SK-N-SH (cell line): ENCODE measurements at regions not wholly inside any gene's neighbourhood (a gene's known extent, or its start where the extent isn't known, plus 50 kb on each side); places are given as distances from the start of the nearest gene placed in this dataset.

Source experiments
- CTCF ChIA-PET: fragments of 300-600, 350-600 bp; formaldehyde crosslinking; extraction: SDS; loops from one replicate; lab custom pipeline; 2021; lab: Yijun Ruan, JAX
- POLR2A ChIA-PET: fragments of 350-600 bp; sonication (Branson Sonifier 250); formaldehyde crosslinking; extraction: SDS; loops from one replicate; lab custom pipeline; 2020; ENCODE audit warnings: antibody characterized with exemption, inconsistent platforms; lab: Yijun Ruan, JAX
- DNase-seq: peaks from one replicate; pipeline ENCODE4 v3.0.0; 2012
- H2AFZ ChIP-seq: fragments of 200-600 bp; sonication (generic); 2 replicates; pipeline ENCODE4 v1.8.1; 2016; ENCODE audit warnings: antibody characterized with exemption, mild to moderate bottlenecking, low read depth
- H3F3A ChIP-seq: fragments of 200-600 bp; sonication (generic); replicated peaks from 2 replicates; pipeline ENCODE3; 2016; ENCODE audit warnings: antibody characterized with exemption, mild to moderate bottlenecking; ENCODE audit not compliant: insufficient read depth
- H3K27ac ChIP-seq, 2 experiments: fragments of 200-500 bp in 1 of 2; fragments of 200-600 bp in 1 of 2; sonication (Bioruptor generic) in 1 of 2; sonication (generic), shearing (Covaris generic) in 1 of 2; 2 replicates each; pipeline versions ENCODE4 v1.5.1 to v1.6.1; 2014 to 2016; ENCODE audit warnings: low read depth in 2 of 2, inconsistent platforms in 1 of 2, low read length in 1 of 2, mild to moderate bottlenecking in 1 of 2, mixed read lengths in 1 of 2
- H3K27me3 ChIP-seq: fragments of 200-600 bp; sonication (generic), shearing (Covaris generic); 2 replicates; pipeline ENCODE4 v1.6.1; 2016; ENCODE audit warnings: mixed run types; ENCODE audit not compliant: insufficient read depth
- H3K36me3 ChIP-seq, 2 experiments: fragments of 200-500 bp in 1 of 2; fragments of 200-600 bp in 1 of 2; sonication (Bioruptor generic) in 1 of 2; sonication (generic) in 1 of 2; replicated peaks in 1 of 2; 2 replicates each; pipeline versions ENCODE3 to v1.5.1; 2014 to 2016; ENCODE audit warnings: low read length in 1 of 2, mild to moderate bottlenecking in 1 of 2; ENCODE audit not compliant: insufficient read depth in 2 of 2, control insufficient read depth in 1 of 2
- H3K4me1 ChIP-seq, 2 experiments: fragments of 200-500 bp in 1 of 2; fragments of 200-600 bp in 1 of 2; sonication (Bioruptor generic) in 1 of 2; sonication (generic), shearing (Covaris generic) in 1 of 2; 2 replicates each; pipeline versions ENCODE4 v1.5.1 to v1.6.1; 2014 to 2016; ENCODE audit warnings: low read depth in 1 of 2, low read length in 1 of 2, mixed run types in 1 of 2; ENCODE audit not compliant: insufficient read depth in 2 of 2, control insufficient read depth in 1 of 2
- H3K4me2 ChIP-seq: fragments of 200-600 bp; sonication (generic), shearing (Covaris generic); 2 replicates; pipeline ENCODE4 v1.6.1; 2017; ENCODE audit warnings: mixed run types
- H3K4me3 ChIP-seq, 2 experiments: fragments of 200-500 bp in 1 of 2; fragments of 200-600 bp in 1 of 2; sonication (Bioruptor generic) in 1 of 2; sonication (generic), shearing (Covaris generic) in 1 of 2; 2 replicates each; pipeline versions ENCODE4 v1.5.1 to v1.8.1; 2014 to 2016; ENCODE audit warnings: low read depth in 2 of 2, inconsistent platforms in 1 of 2, low read length in 1 of 2, mild to moderate bottlenecking in 1 of 2, mixed read lengths in 1 of 2, moderate library complexity in 1 of 2
- H3K79me2 ChIP-seq: fragments of 200-600 bp; sonication (generic); 2 replicates; pipeline ENCODE4 v1.8.1; 2017; ENCODE audit warnings: mild to moderate bottlenecking; ENCODE audit not compliant: insufficient read depth
- H3K9ac ChIP-seq: fragments of 200-600 bp; sonication (generic); 2 replicates; pipeline ENCODE4 v1.6.1; 2017; ENCODE audit warnings: mixed run types
- H3K9me2 ChIP-seq: fragments of 200-600 bp; sonication (generic); 2 replicates; pipeline ENCODE4 v1.6.1; 2017; ENCODE audit warnings: mixed run types
- H3K9me3 ChIP-seq: fragments of 200-600 bp; sonication (generic); 2 replicates; pipeline ENCODE4 v1.6.1; 2017; ENCODE audit warnings: mixed run types, mild to moderate bottlenecking, moderate library complexity
- H4K20me1 ChIP-seq: fragments of 200-600 bp; sonication (generic); 2 replicates; pipeline ENCODE4 v1.6.1; 2017; ENCODE audit warnings: mild to moderate bottlenecking, mixed run types; ENCODE audit not compliant: insufficient read depth
- CHD2 ChIP-seq: fragments of 150-350 bp; IDR thresholded peaks from 2 replicates; pipeline ENCODE4 v1.6.1; 2018; ENCODE audit warnings: low read length; ENCODE audit not compliant: partially characterized antibody
- ELF1 ChIP-seq: IDR thresholded peaks from 2 replicates; pipeline ENCODE4 v1.4.0; 2012
- EZH2phosphoT487 ChIP-seq: fragments of 200-600 bp; sonication (generic); IDR thresholded peaks from 2 replicates; pipeline ENCODE4 v1.6.1; 2017; ENCODE audit warnings: low read depth, mixed run types, mild to moderate bottlenecking, antibody characterized with exemption, moderate library complexity, borderline replicate concordance
- FOXJ3 ChIP-seq: sonication (generic); formaldehyde crosslinking; IDR thresholded peaks from 2 replicates; pipeline ENCODE4 v1.5.1; 2020; ENCODE audit warnings: mild to moderate bottlenecking, missing genetic modification reagents
- FOXM1 ChIP-seq: IDR thresholded peaks from 2 replicates; pipeline ENCODE4 v1.4.0; 2012; ENCODE audit warnings: low read depth, mild to moderate bottlenecking
- GABPA ChIP-seq: IDR thresholded peaks from 2 replicates; pipeline ENCODE4 v1.4.0; 2012; ENCODE audit warnings: low read depth, mild to moderate bottlenecking
- JUND ChIP-seq: IDR thresholded peaks from 2 replicates; pipeline ENCODE4 v1.4.0; 2012
- NFIC ChIP-seq: IDR thresholded peaks from 2 replicates; pipeline ENCODE4 v1.4.0; 2012; ENCODE audit warnings: borderline replicate concordance
- POLR2AphosphoS5 ChIP-seq: IDR thresholded peaks from 2 replicates; pipeline ENCODE4 v1.6.1; 2012; ENCODE audit warnings: low read depth, low read length
- RFX5 ChIP-seq: IDR thresholded peaks from 2 replicates; pipeline ENCODE4 v1.6.1; 2012; ENCODE audit warnings: mild to moderate bottlenecking, improper control_type of control experiment, low read length
- RXRA ChIP-seq: IDR thresholded peaks from 2 replicates; pipeline ENCODE4 v1.4.0; 2012; ENCODE audit warnings: low read depth, mild to moderate bottlenecking, borderline replicate concordance
- SIN3A ChIP-seq: IDR thresholded peaks from 2 replicates; pipeline ENCODE4 v1.6.1; 2012; ENCODE audit warnings: low read depth, mild to moderate bottlenecking, low read length, moderate library complexity, borderline replicate concordance
- TCF12 ChIP-seq: IDR thresholded peaks from 2 replicates; pipeline ENCODE4 v1.4.0; 2012
- WGBS: methylation state at CpG from one replicate; pipeline ENCODE4 v1.1.6; 2017; ENCODE audit warnings: low lambda C conversion rate; 5-methylcytosine and 5-hydroxymethylcytosine counted together
- TF ChIP-seq, protein P1 (sequence below): IDR thresholded peaks from 2 replicates; pipeline ENCODE4; 2012
- TF ChIP-seq, protein P2 (sequence below): IDR thresholded peaks from 2 replicates; pipeline ENCODE4 v1.4.0; 2012; ENCODE audit warnings: low read depth, borderline replicate concordance
- TF ChIP-seq, protein P3 (sequence below): IDR thresholded peaks from 2 replicates; pipeline ENCODE4 v1.4.0; 2012; ENCODE audit warnings: low read depth, borderline replicate concordance

DNA sequence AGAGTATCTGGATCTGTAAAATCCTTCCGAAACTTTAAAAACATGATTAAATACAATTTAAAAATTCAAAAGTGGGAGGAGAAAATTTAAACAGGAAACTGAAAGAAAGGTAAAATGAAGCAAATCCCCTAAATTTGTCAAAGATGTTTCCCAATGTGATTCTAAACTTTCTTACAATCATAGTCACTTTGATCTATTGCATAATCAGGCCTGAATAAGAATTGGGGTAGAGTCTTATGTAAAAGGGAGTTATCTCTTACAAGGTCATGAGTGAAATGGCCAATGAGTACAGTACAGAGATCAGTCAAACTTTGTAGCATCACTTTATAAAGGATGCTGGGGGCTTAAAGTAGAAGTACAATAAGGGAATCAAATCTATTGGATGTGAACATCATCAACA is 1657.7 kb upstream of the CELF4 start:
- Histone ChIP-seq H3F3A (no peaks in the 10 kb centered on the region), H3K4me2 (no peak overlapping the region), H3K27ac (no peak overlapping the region), H4K20me1 (no peaks in the 10 kb centered on the region), H3K27me3 (no peaks in the 10 kb centered on the region), H3K9ac (no peak overlapping the region), H3K4me1 (no peaks in the 10 kb centered on the region), H3K4me3 (no peak overlapping the region), H3K36me3 (no peaks in the 10 kb centered on the region), H3K9me2 (no peaks in the 10 kb centered on the region), H3K9me3 (0 out of 2 replicates have a peak, but pooled peaks cover 11% of the 10 kb centered on the region), H3K79me2 (no peaks in the 10 kb centered on the region), H2AFZ (no peak overlapping the region)
- 56% methylated on average over 1 of the region's 1 CpG for WGBS
- ChIA-PET POLR2A (no interaction called here), CTCF (no interaction called here)
- no peak for TF ChIP-seq RFX5
- TF ChIP-seq FOXM1, result no peak
- no peak for TF ChIP-seq SIN3A
- TF ChIP-seq CHD2, result no peak
- TF ChIP-seq JUND, result no peak
- TF ChIP-seq GABPA, result no peak
- no peak for TF ChIP-seq EZH2phosphoT487
- no peak for TF ChIP-seq RXRA
- TF ChIP-seq POLR2AphosphoS5, result no peak
- TF ChIP-seq ELF1, result no peak
- no peak for TF ChIP-seq NFIC
- TF ChIP-seq, protein P1, sequence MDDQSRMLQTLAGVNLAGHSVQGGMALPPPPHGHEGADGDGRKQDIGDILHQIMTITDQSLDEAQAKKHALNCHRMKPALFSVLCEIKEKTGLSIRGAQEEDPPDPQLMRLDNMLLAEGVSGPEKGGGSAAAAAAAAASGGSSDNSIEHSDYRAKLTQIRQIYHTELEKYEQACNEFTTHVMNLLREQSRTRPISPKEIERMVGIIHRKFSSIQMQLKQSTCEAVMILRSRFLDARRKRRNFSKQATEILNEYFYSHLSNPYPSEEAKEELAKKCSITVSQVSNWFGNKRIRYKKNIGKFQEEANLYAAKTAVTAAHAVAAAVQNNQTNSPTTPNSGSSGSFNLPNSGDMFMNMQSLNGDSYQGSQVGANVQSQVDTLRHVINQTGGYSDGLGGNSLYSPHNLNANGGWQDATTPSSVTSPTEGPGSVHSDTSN, result no peak
- no peak for DNase-seq

DNA sequence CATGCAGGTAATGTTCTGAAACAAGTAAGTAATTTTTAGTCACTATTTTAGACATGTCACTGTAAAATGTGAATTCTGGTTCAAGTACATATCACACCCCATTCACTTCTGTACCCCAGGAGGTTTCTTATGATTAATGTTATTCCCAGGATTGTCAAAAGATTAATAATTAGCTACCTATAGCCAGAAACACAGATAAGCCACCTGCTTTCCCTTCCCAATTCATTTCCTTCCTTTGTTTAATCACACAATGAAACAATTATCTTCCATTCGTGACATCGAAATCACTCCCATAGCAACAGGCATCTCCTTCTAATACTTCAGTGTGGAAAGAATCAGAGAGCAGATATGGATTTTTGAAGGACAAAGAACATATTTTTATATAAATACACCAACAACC is 1650.3 kb upstream of the CELF4 start:
- Histone ChIP-seq H3K27me3 (no peaks in the 10 kb centered on the region), H3K9me3 (peaks cover 11% of the 10 kb centered on the region; the same call in 1 of the 2 replicates), H3K4me1 (no peaks in the 10 kb centered on the region), H3K9ac (no peak overlapping the region), H3K4me2 (no peak overlapping the region), H3F3A (no peaks in the 10 kb centered on the region), H3K4me3 (no peak overlapping the region), H4K20me1 (no peaks in the 10 kb centered on the region), H3K27ac (no peak overlapping the region), H2AFZ (no peak overlapping the region), H3K79me2 (no peaks in the 10 kb centered on the region), H3K36me3 (no peaks in the 10 kb centered on the region), H3K9me2 (no peaks in the 10 kb centered on the region)
- no peak for TF ChIP-seq CHD2
- no peak for TF ChIP-seq TCF12
- TF ChIP-seq, protein P2, sequence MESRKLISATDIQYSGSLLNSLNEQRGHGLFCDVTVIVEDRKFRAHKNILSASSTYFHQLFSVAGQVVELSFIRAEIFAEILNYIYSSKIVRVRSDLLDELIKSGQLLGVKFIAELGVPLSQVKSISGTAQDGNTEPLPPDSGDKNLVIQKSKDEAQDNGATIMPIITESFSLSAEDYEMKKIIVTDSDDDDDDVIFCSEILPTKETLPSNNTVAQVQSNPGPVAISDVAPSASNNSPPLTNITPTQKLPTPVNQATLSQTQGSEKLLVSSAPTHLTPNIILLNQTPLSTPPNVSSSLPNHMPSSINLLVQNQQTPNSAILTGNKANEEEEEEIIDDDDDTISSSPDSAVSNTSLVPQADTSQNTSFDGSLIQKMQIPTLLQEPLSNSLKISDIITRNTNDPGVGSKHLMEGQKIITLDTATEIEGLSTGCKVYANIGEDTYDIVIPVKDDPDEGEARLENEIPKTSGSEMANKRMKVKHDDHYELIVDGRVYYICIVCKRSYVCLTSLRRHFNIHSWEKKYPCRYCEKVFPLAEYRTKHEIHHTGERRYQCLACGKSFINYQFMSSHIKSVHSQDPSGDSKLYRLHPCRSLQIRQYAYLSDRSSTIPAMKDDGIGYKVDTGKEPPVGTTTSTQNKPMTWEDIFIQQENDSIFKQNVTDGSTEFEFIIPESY, result no peak
- TF ChIP-seq JUND, result no peak
- TF ChIP-seq SIN3A, result no peak
- TF ChIP-seq, protein P3, sequence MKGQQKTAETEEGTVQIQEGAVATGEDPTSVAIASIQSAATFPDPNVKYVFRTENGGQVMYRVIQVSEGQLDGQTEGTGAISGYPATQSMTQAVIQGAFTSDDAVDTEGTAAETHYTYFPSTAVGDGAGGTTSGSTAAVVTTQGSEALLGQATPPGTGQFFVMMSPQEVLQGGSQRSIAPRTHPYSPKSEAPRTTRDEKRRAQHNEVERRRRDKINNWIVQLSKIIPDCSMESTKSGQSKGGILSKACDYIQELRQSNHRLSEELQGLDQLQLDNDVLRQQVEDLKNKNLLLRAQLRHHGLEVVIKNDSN, result no peak
- TF ChIP-seq, protein P1, result no peak
- TF ChIP-seq FOXJ3 (CRISPR knock-in tag), result no peak
- ChIA-PET CTCF (no interaction called here), POLR2A (no interaction called here)
- WGBS, result 35% methylated on average over 2 of the region's 2 CpGs
- no peak for DNase-seq
